NCI-H146 treated with DMSO at 0.1 percent for 48 hours (cell line): ENCODE measurements at regions not wholly inside any gene's neighbourhood (a gene's known extent, or its start where the extent isn't known, plus 50 kb on each side); places are given as distances from the start of the nearest gene placed in this dataset.
"Not testable (repeated sequence)": the region's sequence is repeated elsewhere in the genome, so short reads cannot be mapped to it uniquely, and the experiment has no call there.

Experiments used
- DNase-seq: peaks from one replicate; lab custom pipeline; 2025; ENCODE audit not compliant: unreplicated experiment; lab: John Stamatoyannopoulos, UW

DNA sequence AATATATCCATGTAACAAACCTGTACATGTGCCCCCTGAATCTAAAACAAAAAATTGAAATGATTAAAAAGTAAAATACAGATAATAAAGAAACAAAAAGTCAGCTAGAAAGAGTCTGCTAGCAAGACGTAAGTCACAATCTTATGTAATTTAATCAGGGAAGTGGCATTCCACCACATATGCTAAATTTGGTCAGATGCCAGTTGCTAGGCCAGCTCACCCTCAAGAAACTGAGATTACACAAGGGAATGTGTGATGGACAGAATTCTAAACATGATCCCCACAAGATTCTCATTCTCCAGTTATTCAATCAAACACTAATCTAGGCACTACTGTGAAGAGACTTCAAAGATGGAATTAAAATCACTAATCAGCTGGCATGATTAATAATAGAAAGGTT is 689.3 kb downstream of the CENPC start:
- no peak for DNase-seq

DNA sequence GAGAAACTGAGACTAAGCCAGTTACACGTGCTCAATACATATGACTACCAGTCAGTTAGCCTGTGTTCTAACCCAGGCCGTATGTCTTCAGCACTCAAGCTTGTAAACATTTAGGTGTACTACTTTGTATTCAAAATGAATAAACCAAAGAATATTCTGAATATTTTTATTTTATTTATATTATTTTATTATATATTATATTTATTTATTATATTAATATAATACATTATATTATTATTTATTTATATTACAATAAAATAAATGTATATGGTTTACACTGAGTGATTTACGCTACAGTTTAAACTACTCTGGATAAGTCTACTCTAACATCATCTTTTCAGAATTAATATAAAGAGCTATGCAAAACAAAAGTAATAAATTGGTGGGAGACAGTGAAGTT is 691.5 kb downstream of the CENPC start:
- no peak for DNase-seq

DNA sequence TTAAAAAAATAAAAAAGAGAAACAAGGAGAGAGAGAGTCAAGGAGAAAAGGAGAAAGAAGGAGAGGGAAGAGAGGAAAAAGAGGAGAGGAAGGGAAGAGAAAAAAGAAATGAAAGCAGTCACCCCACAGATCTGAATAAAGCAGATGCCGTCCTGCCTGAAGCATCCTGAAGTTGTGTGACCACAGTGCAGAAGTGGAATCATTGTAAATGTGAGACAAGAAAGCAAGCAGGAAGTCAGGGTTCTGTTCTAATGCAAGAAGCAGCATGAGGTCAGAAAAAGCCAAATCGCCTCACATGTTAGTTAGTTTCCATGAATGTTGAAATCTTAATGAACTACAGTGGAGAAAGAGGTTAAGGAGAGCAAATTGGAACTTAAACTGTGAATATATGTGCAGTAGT is 692.5 kb downstream of the CENPC start:
- DNase-seq, result no peak

DNA sequence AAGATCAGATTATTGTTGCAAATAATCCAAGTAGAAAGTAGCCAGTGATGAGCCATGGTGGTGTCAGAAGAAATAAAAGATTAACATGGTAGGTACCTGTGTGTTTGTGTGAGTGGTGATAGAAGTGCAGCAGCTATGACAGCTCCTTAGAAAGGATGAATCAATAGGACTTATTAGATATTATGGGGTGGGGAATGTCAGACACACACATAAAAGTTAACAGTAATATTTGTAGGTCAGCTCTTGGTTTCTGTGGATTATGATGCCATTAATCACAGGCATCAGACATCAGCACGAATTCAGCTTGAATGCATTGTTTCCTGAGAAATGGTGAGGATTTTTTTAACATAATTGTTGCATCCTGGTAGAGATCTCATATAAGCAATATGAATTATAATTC is 695.7 kb downstream of the CENPC start:
- DNase-seq, result no peak

DNA sequence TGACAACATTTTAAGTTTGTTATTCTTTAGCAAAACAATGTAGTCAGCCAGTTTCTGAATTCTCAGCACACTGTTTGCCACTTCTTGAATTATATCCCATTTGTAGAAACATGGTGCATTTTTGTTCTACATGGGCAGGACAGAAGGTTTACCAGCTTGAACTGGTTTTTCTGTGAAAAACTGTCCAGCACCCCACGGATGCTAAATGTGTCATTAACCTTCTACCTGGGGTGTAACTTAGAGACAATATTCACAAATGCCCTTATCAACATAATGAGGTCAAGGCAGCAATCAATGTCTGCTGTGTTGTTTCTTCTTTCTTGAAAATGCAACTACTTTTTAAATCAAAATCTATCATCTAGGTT is 702.6 kb downstream of the CENPC start:
- DNase-seq, result no peak

DNA sequence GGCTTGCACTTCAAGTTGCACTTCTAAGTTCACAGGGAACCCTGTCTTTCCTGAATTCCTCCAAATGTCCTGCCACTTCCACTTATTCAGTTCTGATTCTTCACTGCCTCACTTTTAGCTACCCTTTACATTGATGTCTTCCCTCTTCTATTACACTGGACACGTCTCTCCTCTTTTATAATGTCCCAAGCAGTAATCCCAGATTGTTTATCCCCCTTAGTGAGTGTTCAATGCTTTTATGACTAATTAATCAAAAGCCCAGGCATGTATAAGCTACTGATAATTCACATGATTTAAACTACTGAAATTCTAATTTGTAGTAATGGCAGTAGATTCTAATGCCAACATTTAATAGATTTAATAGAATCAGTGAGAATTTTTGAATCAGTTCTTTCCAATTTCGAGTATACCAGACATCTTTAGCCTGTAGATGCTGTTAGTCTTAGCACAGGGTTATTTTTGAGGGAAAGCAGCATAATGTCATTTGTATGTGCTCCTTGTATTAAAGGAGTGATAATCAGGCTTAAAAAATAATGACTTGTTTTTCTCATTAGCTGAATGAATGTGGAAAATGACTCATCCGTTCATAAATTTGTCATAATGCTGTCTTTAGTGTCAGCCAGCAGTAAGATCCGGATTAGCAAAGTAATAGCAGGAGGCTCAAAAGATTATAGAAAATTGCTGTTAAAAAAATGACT is 703.1 kb downstream of the CENPC start:
- no peak for DNase-seq

DNA sequence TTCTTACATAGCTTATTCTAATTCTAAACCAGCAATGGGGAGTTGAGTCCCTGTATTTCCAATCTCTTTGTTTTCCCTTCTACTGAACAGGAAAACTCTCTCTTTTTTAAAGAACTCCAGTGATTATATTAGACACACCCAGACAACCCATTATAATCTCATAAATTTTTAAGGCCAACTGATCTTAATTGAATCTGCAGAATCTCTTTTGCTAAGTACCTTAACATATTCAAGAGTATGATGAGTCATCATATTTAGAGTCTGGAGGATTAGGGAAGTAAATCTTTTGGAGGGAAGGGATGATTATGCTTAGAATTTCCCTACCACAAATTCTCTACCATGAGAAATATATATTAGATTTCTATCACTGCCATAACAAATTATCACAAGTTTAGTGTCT is 705.1 kb downstream of the CENPC start:
- no peak for DNase-seq

DNA sequence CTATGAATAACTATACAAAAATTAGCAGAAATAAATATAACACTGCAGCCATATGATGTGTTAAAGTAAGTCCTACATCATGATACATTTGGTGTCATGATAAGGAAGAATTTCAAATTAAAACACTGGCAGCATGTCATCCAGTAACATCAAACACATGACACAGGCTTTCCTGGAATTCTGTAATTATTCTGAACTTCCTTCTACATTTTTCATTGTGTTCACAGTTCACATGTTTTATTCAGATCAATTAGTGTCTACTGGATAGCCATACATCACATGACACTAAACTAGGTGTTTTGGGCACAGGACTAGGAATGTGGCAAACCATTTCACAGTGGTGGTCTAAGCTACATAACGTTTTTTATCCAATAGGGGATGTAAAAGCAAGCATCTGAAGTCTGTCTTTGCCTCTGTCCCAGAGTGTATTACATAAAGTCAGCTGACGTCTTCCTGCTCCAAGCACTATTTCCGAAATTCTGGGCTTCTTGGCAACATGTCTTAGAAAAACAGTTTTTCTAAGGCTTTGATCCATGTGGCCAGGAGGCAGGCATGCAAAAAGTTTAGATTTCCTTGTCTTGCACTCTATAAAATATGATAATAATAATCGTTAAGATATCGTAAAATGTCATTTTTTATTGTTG is 707.9 kb downstream of the CENPC start:
- DNase-seq, result no peak

DNA sequence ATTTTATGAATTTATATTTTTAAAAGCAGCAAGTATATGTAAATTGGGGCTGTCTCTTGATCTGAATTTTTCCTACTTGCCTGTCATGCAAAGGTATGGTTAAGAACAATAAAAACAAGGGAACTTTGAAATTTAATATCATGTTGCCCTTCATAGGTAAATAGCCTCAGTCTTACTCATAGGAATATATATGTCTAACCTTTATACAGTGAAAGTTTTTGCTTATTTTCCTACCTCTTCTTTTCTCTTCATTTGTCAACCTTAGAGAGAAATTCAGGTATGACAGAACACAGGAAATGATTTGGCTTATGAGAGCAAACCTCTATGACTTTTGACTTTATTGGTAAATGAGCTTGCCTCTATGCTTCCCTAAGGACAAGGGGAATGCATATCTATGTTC is 716.0 kb downstream of the CENPC start:
- no peak for DNase-seq

DNA sequence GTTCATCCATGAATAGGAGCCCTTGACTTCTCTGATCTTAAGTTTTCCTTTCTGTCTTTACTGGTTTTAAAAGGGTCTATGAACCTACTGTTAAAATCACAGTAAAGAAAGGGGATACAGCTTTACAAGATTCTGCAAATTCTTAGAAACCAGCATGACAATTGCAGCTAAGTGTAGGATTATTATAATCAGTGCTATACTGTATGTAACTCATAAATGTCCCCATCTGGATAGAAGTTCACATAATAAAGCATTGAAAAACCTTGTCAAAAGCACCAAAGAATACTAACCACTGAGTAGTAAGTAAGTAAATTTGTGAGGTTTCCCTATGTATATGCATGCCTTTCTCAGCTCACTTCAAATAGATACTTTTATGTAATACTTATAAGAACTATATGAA is 724.6 kb downstream of the CENPC start:
- no peak for DNase-seq

DNA sequence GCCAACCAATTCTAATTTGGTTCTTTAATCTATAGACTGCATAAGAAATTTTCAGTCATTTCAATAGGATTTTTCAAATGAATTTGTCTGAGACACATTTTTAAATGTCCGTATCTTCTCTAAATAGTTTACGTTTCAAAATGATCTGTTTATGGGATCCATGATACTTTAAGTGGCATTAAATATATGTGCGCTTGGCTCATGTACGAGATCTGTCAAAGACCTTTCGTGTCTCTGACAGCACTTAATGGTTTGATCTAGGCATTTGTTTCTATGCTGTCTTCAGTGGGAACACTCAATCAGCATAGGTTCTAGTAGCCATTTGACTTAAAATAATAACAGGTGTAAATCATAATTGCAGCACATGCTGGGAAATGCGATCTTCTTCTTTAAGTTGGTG is 731.0 kb downstream of the CENPC start:
- no peak for DNase-seq

DNA sequence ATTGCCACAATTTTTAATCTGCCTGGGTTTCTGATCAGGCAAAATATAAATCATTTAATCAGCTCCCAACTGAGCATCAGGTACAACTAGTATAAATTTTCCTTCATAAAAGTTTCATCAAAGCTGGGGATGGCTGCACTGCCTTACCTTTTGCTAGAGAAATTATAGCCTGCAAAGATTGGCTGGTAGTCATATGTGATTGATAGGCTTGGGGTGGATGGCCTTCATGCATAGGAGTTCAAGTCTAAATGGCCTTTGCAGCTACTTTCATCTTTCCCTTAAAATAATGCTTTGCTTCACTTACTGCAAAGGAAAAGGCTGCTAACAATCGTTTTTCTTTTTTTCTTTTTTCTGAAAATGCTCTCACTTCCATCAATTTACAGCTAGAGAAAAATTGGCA is 739.7 kb downstream of the CENPC start:
- no peak for DNase-seq

DNA sequence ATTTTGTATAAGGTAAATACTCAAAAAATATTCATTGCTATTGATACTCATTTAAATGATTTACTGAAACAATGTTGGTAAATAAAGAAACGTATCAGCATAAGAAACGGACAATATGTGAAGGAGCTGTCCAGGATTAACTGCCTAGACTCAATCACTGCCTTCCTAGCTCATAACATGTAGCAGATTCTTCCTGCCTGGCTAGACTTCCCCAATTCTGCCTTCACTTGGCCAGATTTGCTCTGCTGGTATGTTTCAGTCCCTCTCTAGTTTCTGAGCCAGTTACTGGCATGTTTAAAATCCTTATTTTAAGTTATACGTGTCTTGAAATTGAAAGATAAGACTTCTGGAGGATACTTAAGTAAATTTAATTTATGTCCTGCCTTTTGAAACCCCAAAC is 740.3 kb downstream of the CENPC start:
- no peak for DNase-seq

DNA sequence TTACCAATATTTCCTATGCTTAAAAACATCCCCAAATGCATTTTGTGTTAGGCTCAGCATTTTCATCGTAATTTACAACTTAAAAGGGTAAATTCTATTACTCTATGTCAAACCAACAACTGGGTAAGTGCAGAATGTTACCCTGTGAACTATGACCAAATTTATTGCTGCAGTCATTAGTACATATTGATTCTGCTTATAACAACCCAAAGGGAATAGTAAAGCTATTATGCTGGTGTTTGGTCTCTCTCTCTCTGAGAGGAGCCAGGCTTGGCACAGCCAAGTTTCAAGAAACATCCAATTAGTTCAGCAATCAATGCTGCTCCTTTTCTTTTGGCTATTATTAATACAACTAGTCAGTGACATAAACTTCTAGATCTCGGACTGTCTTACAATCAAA is 747.7 kb downstream of the CENPC start:
- no peak for DNase-seq

DNA sequence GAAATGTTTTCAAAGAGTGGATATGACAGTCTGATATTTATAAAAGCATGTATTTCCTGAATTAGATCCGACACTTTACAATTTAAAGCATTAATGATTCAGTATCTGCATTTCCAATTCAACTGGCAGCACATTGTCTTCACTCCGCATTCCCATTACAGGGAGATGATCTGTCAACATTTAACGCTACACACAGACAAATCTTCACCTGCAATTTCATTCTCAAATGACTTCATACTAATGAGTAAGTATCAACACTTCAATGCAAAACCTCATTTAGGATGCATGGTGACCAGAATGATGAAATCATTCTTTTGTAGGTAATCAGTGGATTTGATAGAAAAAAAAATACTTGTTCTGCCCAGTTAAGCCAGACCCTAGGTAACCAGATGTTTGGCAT is 749.6 kb downstream of the CENPC start:
- DNase-seq, result no peak

DNA sequence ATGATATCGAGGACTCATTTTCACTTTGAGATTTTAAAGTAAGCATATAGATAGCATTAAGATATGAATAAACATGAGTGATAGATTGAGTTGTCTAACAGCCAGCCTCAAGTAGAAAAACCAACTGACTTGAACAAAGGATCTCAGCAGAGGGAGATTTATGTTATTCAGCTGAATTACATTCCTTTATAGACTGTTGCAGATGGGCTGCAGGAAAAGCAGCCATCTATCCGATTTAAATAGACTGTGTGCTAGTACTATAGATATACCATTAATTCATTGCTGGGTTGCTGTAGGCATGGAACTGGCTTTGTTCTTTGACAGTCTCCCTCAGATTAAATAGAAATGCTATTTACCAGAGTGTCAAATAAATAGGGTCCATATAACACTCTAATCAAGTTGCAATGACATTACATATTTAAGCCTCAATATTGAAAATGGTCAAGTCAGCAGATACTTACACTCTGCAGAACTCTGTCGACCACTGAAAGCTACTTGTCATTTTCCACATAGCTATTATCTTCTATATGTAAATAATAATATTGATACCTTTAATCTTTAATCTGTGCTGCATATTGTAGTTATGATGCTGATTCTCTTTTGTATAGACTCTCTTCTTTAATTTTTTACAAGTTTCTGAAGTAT is 750.8 kb downstream of the CENPC start:
- no peak for DNase-seq

DNA sequence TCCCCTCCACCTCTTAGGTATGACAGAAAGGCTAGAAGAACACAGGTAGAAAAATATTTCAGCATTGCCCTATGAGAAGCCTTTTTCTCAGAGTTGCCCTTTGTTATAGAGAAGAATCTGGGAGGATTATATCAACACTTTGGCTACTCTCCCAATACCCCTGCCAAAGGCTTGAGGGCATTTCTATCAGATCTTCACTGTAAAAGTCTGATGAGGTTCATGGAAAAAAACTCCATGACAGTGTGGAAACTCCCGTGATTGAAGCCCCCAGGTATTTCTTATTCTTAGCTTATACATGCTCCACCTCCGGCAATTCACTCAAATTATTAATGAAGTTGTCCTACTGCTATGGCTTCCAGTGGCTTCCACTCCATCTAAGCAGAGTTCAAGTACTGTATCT is 753.6 kb downstream of the CENPC start:
- no peak for DNase-seq

DNA sequence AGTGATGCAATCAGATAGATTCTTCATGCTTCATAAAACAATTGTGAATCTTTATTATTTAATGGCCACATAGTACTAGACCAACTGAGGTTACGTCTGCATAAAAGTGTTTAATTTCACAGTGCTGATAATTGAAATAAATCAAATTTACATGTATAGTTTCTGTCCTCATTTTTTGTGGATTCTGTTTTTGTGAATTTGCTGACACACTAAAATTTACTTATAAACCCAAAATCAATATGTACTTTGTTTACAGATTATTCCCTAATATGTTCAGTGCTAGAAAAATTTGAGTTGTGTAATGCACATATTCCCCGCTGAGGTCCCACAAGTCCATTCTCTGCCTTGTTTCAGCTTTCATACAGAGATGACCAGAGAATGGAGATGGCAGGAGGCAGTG is 759.8 kb downstream of the CENPC start:
- DNase-seq, result no peak

DNA sequence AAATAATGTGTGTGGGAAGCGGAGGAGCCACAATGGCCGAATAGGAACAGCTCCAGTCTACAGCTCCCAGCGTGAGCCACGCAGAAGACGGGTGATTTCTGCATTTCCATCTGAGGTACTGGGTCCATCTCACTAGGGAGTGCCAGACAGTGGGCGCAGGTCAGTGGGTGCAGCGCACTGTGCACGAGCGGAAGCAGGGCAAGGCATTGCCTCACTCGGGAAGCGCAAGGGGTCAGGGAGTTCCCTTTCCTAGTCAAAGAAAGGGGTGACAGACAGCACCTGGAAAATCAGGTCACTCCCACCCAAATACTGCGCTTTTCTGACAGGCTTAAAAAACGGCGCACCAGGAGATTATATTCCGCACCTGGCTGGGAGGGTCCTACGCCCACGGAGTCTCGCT is 762.6 kb downstream of the CENPC start:
- DNase-seq, result not testable (repeated sequence)

DNA sequence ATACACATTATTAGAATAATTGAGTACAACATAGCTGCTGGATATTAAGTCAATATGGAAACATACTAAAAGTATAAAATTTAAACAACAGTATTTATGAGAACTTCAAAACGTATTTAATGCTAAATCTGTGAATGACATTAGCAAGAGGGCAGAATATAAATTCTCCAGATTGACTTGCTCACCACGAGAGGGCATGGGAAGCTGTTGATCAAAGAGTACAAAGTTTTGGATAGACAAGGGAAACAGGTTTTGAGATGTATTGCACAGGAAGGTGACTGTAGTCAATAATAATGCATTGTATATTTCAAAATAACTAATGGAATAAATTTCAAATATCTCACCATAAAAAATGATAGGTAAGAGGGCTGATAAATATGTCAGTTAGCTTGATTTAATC is 768.2 kb downstream of the CENPC start:
- DNase-seq, result no peak

DNA sequence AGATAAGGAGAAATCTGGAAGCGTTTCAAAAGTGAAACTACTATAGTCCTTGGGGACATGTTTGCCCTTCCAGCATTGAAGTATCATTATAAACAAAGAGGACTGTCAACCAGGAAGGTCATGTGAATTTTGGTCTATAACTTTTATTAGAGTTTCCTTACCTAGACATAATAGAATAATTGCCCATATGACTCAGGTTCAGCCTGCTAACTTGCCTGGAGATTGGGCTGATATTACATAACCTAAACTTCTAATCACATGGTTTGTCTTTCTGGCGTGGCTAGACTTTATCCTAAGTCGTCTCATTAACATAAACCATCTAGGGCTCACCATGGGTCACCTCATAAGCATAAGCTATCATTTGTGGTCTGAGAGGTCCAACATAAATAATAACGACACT is 775.9 kb downstream of the CENPC start:
- no peak for DNase-seq

DNA sequence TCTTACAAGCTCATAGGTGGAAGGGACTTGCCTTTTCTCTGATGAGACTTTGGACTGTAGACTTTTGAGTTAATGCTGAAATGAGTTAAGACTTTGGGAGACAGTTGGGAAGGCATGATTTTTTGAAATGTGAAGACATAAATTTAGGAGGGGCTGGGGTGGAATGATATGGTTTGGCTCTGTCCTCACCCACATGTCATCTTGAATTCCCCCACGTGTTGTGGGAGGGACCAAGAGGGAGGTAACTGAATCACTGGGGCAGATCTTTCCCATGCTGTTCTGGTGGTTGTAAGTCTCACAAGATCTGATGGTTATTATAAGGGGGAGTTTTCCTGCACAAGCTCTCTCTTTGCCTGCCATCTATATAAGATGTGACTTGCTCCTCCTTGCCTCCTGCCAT is 777.9 kb downstream of the CENPC start:
- DNase-seq, result no peak

DNA sequence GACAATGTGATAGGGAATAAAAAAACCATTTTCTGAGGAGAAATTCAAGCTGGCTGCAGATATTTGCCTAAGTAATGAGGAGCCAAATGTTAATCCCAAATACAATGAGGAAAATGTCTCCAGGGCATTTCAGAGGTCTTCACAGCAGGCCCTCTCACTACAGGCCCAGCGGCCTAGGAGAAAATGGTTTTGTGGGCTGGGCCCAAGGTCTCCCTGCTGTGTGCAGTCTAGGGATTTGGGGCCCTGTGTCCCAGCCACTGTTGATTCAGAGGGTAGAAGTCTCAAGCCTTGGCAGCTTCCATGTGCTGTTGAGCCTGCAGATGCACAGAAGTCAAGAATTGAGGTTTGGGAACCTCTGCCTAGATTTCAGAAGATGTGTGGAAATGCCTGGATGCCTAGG is 778.7 kb downstream of the CENPC start:
- DNase-seq, result no peak
